H9 (cell line): ENCODE measurements at regions not wholly inside any gene's neighbourhood (a gene's known extent, or its start where the extent isn't known, plus 50 kb on each side); places are given as distances from the start of the nearest gene placed in this dataset.

Experiments used
- DNase-seq: peaks from one replicate; pipeline ENCODE4 v3.0.0-alpha.2; 2017
- H2AFZ ChIP-seq: one replicate; pipeline ENCODE4 v1.6.1; 2013; ENCODE audit warnings: mild to moderate bottlenecking, low read length, control low read depth, moderate library complexity
- H2AK5ac ChIP-seq: 2 replicates; pipeline ENCODE4 v1.6.1; 2013; ENCODE audit warnings: low read length, control low read depth, mixed read lengths; ENCODE audit not compliant: insufficient read length
- H2BK120ac ChIP-seq: one replicate; pipeline ENCODE4 v1.6.1; 2013; ENCODE audit warnings: low read depth, mild to moderate bottlenecking, low read length, control low read depth, inconsistent platforms; ENCODE audit not compliant: poor library complexity, severe bottlenecking
- H2BK12ac ChIP-seq: 2 replicates; pipeline ENCODE4 v1.6.1; 2013; ENCODE audit warnings: low read length, control low read depth, mixed read lengths, low read depth; ENCODE audit not compliant: insufficient read length
- H2BK15ac ChIP-seq: 2 replicates; pipeline ENCODE4 v1.6.1; 2013; ENCODE audit warnings: low read depth, low read length, control low read depth
- H2BK20ac ChIP-seq: one replicate; pipeline ENCODE4 v1.6.1; 2013; ENCODE audit warnings: low read depth, mild to moderate bottlenecking, low read length, control low read depth, inconsistent platforms; ENCODE audit not compliant: poor library complexity, severe bottlenecking
- H2BK5ac ChIP-seq: 2 replicates; pipeline ENCODE4 v1.6.1; 2013; ENCODE audit warnings: low read length, control low read depth, mixed read lengths; ENCODE audit not compliant: insufficient read length
- H3K14ac ChIP-seq: 2 replicates; pipeline ENCODE4 v1.6.1; 2013; ENCODE audit warnings: low read length, control low read depth; ENCODE audit not compliant: insufficient read depth
- H3K18ac ChIP-seq: 2 replicates; pipeline ENCODE4 v1.6.1; 2013; ENCODE audit warnings: low read depth, mild to moderate bottlenecking, mixed read lengths, low read length, control low read depth; ENCODE audit not compliant: insufficient read length
- H3K23ac ChIP-seq: 2 replicates; pipeline ENCODE4 v1.6.1; 2013; ENCODE audit warnings: low read length, control low read depth, mixed read lengths, low read depth; ENCODE audit not compliant: insufficient read length
- H3K23me2 ChIP-seq: 2 replicates; pipeline ENCODE4 v1.6.1; 2013; ENCODE audit warnings: low read depth, mild to moderate bottlenecking, mixed read lengths, low read length, control low read depth; ENCODE audit not compliant: insufficient read length, poor library complexity, severe bottlenecking
- H3K27ac ChIP-seq: 2 replicates; pipeline ENCODE4 v1.5.1; 2013; ENCODE audit warnings: low read length, control low read depth, mixed read lengths, low read depth; ENCODE audit not compliant: insufficient read length
- H3K27me3 ChIP-seq: 2 replicates; pipeline ENCODE4 v1.6.1; 2013; ENCODE audit warnings: low read length, control low read depth, inconsistent platforms; ENCODE audit not compliant: insufficient read depth
- H3K4ac ChIP-seq: 2 replicates; pipeline ENCODE4 v1.6.1; 2013; ENCODE audit warnings: low read depth, mild to moderate bottlenecking, control low read depth, inconsistent platforms, low read length, moderate library complexity
- H3K4me1 ChIP-seq: 2 replicates; pipeline ENCODE4 v1.6.1; 2013; ENCODE audit warnings: low read length, control low read depth, inconsistent platforms; ENCODE audit not compliant: insufficient read depth
- H3K4me2 ChIP-seq: 2 replicates; pipeline ENCODE4 v1.6.1; 2013; ENCODE audit warnings: low read length, control low read depth, mixed read lengths; ENCODE audit not compliant: insufficient read length, insufficient read depth
- H3K56ac ChIP-seq: 2 replicates; pipeline ENCODE4 v1.6.1; 2013; ENCODE audit warnings: low read depth, mild to moderate bottlenecking, mixed read lengths, low read length, control low read depth; ENCODE audit not compliant: insufficient read length
- H3K79me1 ChIP-seq: 2 replicates; pipeline ENCODE4 v1.6.1; 2013; ENCODE audit warnings: low read depth, mild to moderate bottlenecking, moderate library complexity, low read length, control low read depth, inconsistent platforms; ENCODE audit not compliant: insufficient read depth, poor library complexity, severe bottlenecking
- H3K79me2 ChIP-seq: 2 replicates; pipeline ENCODE4 v1.6.1; 2013; ENCODE audit warnings: low read length, control low read depth, inconsistent platforms; ENCODE audit not compliant: insufficient read depth
- H3K9ac ChIP-seq: 2 replicates; pipeline ENCODE4 v1.6.1; 2013; ENCODE audit warnings: low read length, control low read depth, mixed read lengths; ENCODE audit not compliant: insufficient read length; ENCODE audit errors: extremely low read depth
- H3K9me3 ChIP-seq: one replicate; pipeline ENCODE4 v1.6.1; 2013; ENCODE audit warnings: low read depth, low read length, inconsistent platforms; ENCODE audit not compliant: control insufficient read depth
- H3T11ph ChIP-seq: one replicate; pipeline ENCODE4 v1.6.1; 2013; ENCODE audit warnings: mild to moderate bottlenecking, low read length, control low read depth, inconsistent platforms
- H4K20me1 ChIP-seq: one replicate; pipeline ENCODE4 v1.6.1; 2013; ENCODE audit not compliant: control insufficient read depth, insufficient read length, insufficient read depth
- H4K5ac ChIP-seq: 2 replicates; pipeline ENCODE4 v1.6.1; 2013; ENCODE audit warnings: low read depth, mild to moderate bottlenecking, mixed read lengths, low read length, control low read depth; ENCODE audit not compliant: insufficient read length
- H4K8ac ChIP-seq: replicated peaks from 2 replicates; pipeline ENCODE4 v1.6.1; 2013; ENCODE audit warnings: low read length, control low read depth, mixed read lengths, low read depth; ENCODE audit not compliant: insufficient read length
- H4K91ac ChIP-seq: 2 replicates; pipeline ENCODE4 v1.6.1; 2013; ENCODE audit warnings: low read depth, mild to moderate bottlenecking, moderate library complexity, mixed read lengths, low read length, control low read depth; ENCODE audit not compliant: insufficient read length
- H3K27ac Mint-ChIP-seq, 3 experiments: 2 replicates in 2 of 3; 3 replicates in 1 of 3; pipeline ENCODE4 v1.8.0; 2020 to 2021; ENCODE audit warnings: mixed read lengths in 3 of 3, mild to moderate bottlenecking in 1 of 3, moderate library complexity in 1 of 3
- H3K27me3 Mint-ChIP-seq: 2 replicates; pipeline ENCODE4 v1.8.0; 2021; ENCODE audit warnings: low read depth, mild to moderate bottlenecking, moderate library complexity, mixed read lengths
- H3K36me3 Mint-ChIP-seq, 3 experiments: 2 replicates in 2 of 3; 3 replicates in 1 of 3; pipeline ENCODE4 v1.8.0; 2020 to 2021; ENCODE audit warnings: low read depth in 3 of 3, mixed read lengths in 3 of 3; ENCODE audit not compliant: insufficient read depth in 1 of 3
- H3K4me1 Mint-ChIP-seq, 2 experiments: 2 replicates each; pipeline ENCODE4 v1.8.0; 2020; ENCODE audit warnings: mixed read lengths in 2 of 2
- H3K4me3 Mint-ChIP-seq, 2 experiments: 2 replicates in 1 of 2; 3 replicates in 1 of 2; pipeline ENCODE4 v1.8.0; 2020 to 2021; ENCODE audit warnings: mild to moderate bottlenecking in 2 of 2, mixed read lengths in 2 of 2, moderate library complexity in 1 of 2
- H3K9me3 Mint-ChIP-seq, 2 experiments: 2 replicates in 1 of 2; 3 replicates in 1 of 2; pipeline ENCODE4 v1.8.0; 2020; ENCODE audit warnings: mild to moderate bottlenecking in 2 of 2, mixed read lengths in 2 of 2, moderate library complexity in 1 of 2
- CTCF ChIP-seq: fragments of 200-600 bp; sonication (generic); conservative IDR thresholded peaks from 3 replicates; pipeline ENCODE4 v1.8.0; 2021; ENCODE audit warnings: antibody characterized with exemption, mild to moderate bottlenecking
- WGBS: extraction: QIAGEN DNeasy Blood & Tissue Kit; methylation state at CpG from one replicate; pipeline ENCODE4 v1.1.7; 2013; ENCODE audit warnings: missing lambda C conversion rate, low lambda C conversion rate, mixed read lengths; ENCODE audit not compliant: insufficient read length; ENCODE audit errors: extremely low coverage; 5-methylcytosine and 5-hydroxymethylcytosine counted together

GRCh38 chr1:59063501-59063900, 233.4 kb upstream of the FGGY start:
- H2AFZ ChIP-seq: no peak overlapping the region
- TF ChIP-seq CTCF: no peak
- H2BK120ac ChIP-seq: no peak overlapping the region
- H4K5ac ChIP-seq: no peak overlapping the region
- no peak overlapping the region for H3K14ac ChIP-seq
- no peaks in the 10 kb centered on the region for H3K79me2 ChIP-seq
- DNase-seq: no peak
- H3K27me3 Mint-ChIP-seq: no peaks in the 10 kb centered on the region
- no peak overlapping the region for H2BK12ac ChIP-seq
- H3K18ac ChIP-seq: no peak overlapping the region
- H4K91ac ChIP-seq: no peak overlapping the region
- H3K79me1 ChIP-seq: no peaks in the 10 kb centered on the region
- no peak overlapping the region for H4K8ac ChIP-seq
- H2BK5ac ChIP-seq: no peak overlapping the region
- H3K4ac ChIP-seq: no peak overlapping the region
- no peaks in the 10 kb centered on the region for H3K23me2 ChIP-seq
- H2AK5ac ChIP-seq: no peak overlapping the region
- H3K4me2 ChIP-seq: peak overlapping the region; percentile 51
- peak overlapping the region; percentile 91 to 98 (median 94) for H3K27ac Mint-ChIP-seq
- no peaks in the 10 kb centered on the region for H4K20me1 ChIP-seq
- H3K56ac ChIP-seq: no peak overlapping the region
- no peaks in the 10 kb centered on the region; a peak in 1 of 5 replicates for H3K9me3 Mint-ChIP-seq
- no peak overlapping the region for H2BK20ac ChIP-seq
- WGBS: no CpG with 5 or more reads among the region's 3 CpGs
- H3K4me1 ChIP-seq: peaks cover 21% of the 10 kb centered on the region
- H3K23ac ChIP-seq: no peak overlapping the region
- H3K9ac ChIP-seq: no peak overlapping the region
- H3K9me3 ChIP-seq: no peaks in the 10 kb centered on the region
- peak overlapping the region; percentile 47 to 49; a peak in 3 of 5 replicates for H3K4me3 Mint-ChIP-seq
- no peaks in the 10 kb centered on the region for H3K36me3 Mint-ChIP-seq
- no peak overlapping the region for H3T11ph ChIP-seq
- H3K27ac ChIP-seq: peak overlapping the region; percentile 19
- H3K27me3 ChIP-seq: no peaks in the 10 kb centered on the region
- H2BK15ac ChIP-seq: no peak overlapping the region
- H3K4me1 Mint-ChIP-seq: peaks cover 58 to 60% of the 10 kb centered on the region in 2 experiments
